ENCODE measurements at regions not wholly inside any gene's neighbourhood (a gene's known extent, or its start where the extent isn't known, plus 50 kb on each side); places are given as distances from the start of the nearest gene placed in this dataset.

DNA sequence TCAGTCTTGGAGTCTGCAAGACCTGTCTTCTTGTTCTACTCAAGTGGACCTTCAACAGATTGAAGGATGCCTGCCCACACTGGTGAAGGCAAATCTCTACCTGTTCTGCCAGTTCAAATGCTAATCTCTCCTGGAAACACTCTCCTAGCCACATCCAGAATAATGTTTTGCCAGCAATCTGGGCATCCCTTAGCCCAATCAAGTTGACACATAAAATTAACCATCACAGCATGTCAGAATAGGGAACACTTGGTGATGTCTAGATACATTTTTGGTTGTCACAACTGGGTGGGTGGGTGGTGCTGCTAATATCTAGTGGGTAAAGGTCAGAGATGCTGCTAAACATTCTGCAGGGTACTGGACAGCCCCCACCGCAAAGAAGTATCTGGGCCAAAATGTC lies 744.9 kb upstream of the SOX9 start:
- Histone ChIP-seq H4K20me1 (ENCODE audit: control insufficient read depth, extremely low read depth, insufficient read depth, low read length) (no peaks in the 10 kb centered on the region), H3K4me1 (ENCODE audit: control insufficient read depth, extremely low read depth, insufficient read depth, low read length) (no peaks in the 10 kb centered on the region), H3K4me2 (ENCODE audit: control insufficient read depth, extremely low read depth, insufficient read depth, low read depth, low read length) (no peak overlapping the region), H2AFZ (ENCODE audit: control insufficient read depth, low read length) (no peak overlapping the region), H3K9ac (ENCODE audit: control insufficient read depth, extremely low read depth, insufficient read depth, low read length) (no peak overlapping the region), H3K36me3 (ENCODE audit: control insufficient read depth in 2 of 2, extremely low read depth in 1 of 2, insufficient read depth in 2 of 2, low read length in 2 of 2) (no peaks in the 10 kb centered on the region), H3K9me3 (ENCODE audit: control insufficient read depth, low read depth, low read length) (no peaks in the 10 kb centered on the region), H3K4me3 (ENCODE audit: control insufficient read depth in 2 of 3, extremely low read depth in 1 of 3, insufficient read depth in 2 of 3, low read depth in 1 of 3, low read length in 3 of 3) (no peak overlapping the region), H3K79me2 (ENCODE audit: control insufficient read depth, insufficient read depth, low read length) (no peaks in the 10 kb centered on the region), H3K27ac (ENCODE audit: control insufficient read depth, insufficient read depth, low read length) (no peak overlapping the region), H3K9me1 (ENCODE audit: control insufficient read depth, extremely low read depth, insufficient read depth, low read length) (no peaks in the 10 kb centered on the region), H3K27me3 (ENCODE audit: control insufficient read depth, extremely low read depth, insufficient read depth, low read length) (no peaks in the 10 kb centered on the region)
- dilution Hi-C loops (cut with MboI; ENCODE audit: extremely low pct_ligation_motif_present, low sequenced_read_pairs): no loop called here
- FAIRE-seq (no peak), DNase-seq (ENCODE audit: low read depth, low spot score) (no peak)
- no peak for TF ChIP-seq EZH2 (IDR thresholded peaks at IDR 0.05; ENCODE audit: low read length)
- TF ChIP-seq, protein P1, sequence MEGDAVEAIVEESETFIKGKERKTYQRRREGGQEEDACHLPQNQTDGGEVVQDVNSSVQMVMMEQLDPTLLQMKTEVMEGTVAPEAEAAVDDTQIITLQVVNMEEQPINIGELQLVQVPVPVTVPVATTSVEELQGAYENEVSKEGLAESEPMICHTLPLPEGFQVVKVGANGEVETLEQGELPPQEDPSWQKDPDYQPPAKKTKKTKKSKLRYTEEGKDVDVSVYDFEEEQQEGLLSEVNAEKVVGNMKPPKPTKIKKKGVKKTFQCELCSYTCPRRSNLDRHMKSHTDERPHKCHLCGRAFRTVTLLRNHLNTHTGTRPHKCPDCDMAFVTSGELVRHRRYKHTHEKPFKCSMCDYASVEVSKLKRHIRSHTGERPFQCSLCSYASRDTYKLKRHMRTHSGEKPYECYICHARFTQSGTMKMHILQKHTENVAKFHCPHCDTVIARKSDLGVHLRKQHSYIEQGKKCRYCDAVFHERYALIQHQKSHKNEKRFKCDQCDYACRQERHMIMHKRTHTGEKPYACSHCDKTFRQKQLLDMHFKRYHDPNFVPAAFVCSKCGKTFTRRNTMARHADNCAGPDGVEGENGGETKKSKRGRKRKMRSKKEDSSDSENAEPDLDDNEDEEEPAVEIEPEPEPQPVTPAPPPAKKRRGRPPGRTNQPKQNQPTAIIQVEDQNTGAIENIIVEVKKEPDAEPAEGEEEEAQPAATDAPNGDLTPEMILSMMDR (optimal IDR thresholded peaks at IDR 0.05 in 1 of 3, IDR thresholded peaks at IDR 0.05 in 1 of 3, conservative IDR thresholded peaks at IDR 0.05 in 1 of 3; ENCODE audit: extremely low read depth in 1 of 3, insufficient read depth in 2 of 3, low read length in 3 of 3): no peak

DNA sequence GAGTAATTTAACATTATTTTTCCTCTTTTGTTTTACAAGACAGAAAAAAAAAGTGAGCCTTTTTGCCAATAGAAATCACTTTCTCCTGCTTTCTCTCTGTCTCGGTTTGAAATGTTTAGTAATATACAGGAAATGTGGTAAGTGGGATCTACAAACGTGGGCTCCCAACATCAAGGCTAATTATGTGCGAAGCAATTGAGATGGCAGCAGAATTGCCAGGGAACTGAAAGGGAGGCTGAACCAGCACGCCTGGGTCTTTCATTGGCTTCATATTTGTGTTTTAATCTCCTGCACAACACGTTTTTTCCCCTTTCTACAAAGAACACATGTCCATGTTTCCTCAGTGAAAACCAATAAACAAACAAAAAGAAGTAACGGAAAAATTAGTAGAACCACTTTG lies 743.9 kb upstream of the SOX9 start:
- H2AFZ ChIP-seq (ENCODE audit: control insufficient read depth, low read length): no peak overlapping the region
- no peak overlapping the region for H3K27ac ChIP-seq (ENCODE audit: control insufficient read depth, insufficient read depth, low read length)
- no peak for TF ChIP-seq EZH2 (IDR thresholded peaks at IDR 0.05; ENCODE audit: low read length)
- TF ChIP-seq, protein P1 (optimal IDR thresholded peaks at IDR 0.05 in 1 of 3, IDR thresholded peaks at IDR 0.05 in 1 of 3, conservative IDR thresholded peaks at IDR 0.05 in 1 of 3; ENCODE audit: extremely low read depth in 1 of 3, insufficient read depth in 2 of 3, low read length in 3 of 3): no peak
- no peaks in the 10 kb centered on the region for H3K36me3 ChIP-seq (ENCODE audit: control insufficient read depth in 2 of 2, extremely low read depth in 1 of 2, insufficient read depth in 2 of 2, low read length in 2 of 2)
- H3K4me1 ChIP-seq (ENCODE audit: control insufficient read depth, extremely low read depth, insufficient read depth, low read length): no peaks in the 10 kb centered on the region
- no peak overlapping the region for H3K9ac ChIP-seq (ENCODE audit: control insufficient read depth, extremely low read depth, insufficient read depth, low read length)
- H3K4me3 ChIP-seq (ENCODE audit: control insufficient read depth in 2 of 3, extremely low read depth in 1 of 3, insufficient read depth in 2 of 3, low read depth in 1 of 3, low read length in 3 of 3): no peak overlapping the region
- H3K79me2 ChIP-seq (ENCODE audit: control insufficient read depth, insufficient read depth, low read length): no peaks in the 10 kb centered on the region
- no peaks in the 10 kb centered on the region for H3K9me1 ChIP-seq (ENCODE audit: control insufficient read depth, extremely low read depth, insufficient read depth, low read length)
- FAIRE-seq (no peak), DNase-seq (ENCODE audit: low read depth, low spot score) (no peak)
- H3K9me3 ChIP-seq (ENCODE audit: control insufficient read depth, low read depth, low read length): no peaks in the 10 kb centered on the region
- no peaks in the 10 kb centered on the region for H4K20me1 ChIP-seq (ENCODE audit: control insufficient read depth, extremely low read depth, insufficient read depth, low read length)
- no peak overlapping the region for H3K4me2 ChIP-seq (ENCODE audit: control insufficient read depth, extremely low read depth, insufficient read depth, low read depth, low read length)
- dilution Hi-C loops (cut with MboI; ENCODE audit: extremely low pct_ligation_motif_present, low sequenced_read_pairs): no loop called here
- H3K27me3 ChIP-seq (ENCODE audit: control insufficient read depth, extremely low read depth, insufficient read depth, low read length): no peaks in the 10 kb centered on the region

All from keratinocyte (primary cell).